ENCODE measurements at regions not wholly inside any gene's neighbourhood (a gene's known extent, or its start where the extent isn't known, plus 50 kb on each side); places are given as distances from the start of the nearest gene placed in this dataset.
"Not testable (repeated sequence)": the region's sequence is repeated elsewhere in the genome, so short reads cannot be mapped to it uniquely, and the experiment has no call there.

GRCh38 chr10:123254343-123254742 is 100.1 kb downstream of the BUB3 start:
- DNase-seq (ENCODE audit: low read depth in 1 of 2, low spot score in 1 of 2); H3K27me3 ChIP-seq (ENCODE audit: insufficient read depth, poor library complexity, severe bottlenecking); H3K4me3 ChIP-seq (replicated peaks; ENCODE audit: insufficient read depth, low read length); H3K27ac ChIP-seq (replicated peaks): not testable (repeated sequence)

- no peak for TF ChIP-seq GABPA (IDR thresholded peaks at IDR 0.05; ENCODE audit: low read depth)
- TF ChIP-seq, protein P1, sequence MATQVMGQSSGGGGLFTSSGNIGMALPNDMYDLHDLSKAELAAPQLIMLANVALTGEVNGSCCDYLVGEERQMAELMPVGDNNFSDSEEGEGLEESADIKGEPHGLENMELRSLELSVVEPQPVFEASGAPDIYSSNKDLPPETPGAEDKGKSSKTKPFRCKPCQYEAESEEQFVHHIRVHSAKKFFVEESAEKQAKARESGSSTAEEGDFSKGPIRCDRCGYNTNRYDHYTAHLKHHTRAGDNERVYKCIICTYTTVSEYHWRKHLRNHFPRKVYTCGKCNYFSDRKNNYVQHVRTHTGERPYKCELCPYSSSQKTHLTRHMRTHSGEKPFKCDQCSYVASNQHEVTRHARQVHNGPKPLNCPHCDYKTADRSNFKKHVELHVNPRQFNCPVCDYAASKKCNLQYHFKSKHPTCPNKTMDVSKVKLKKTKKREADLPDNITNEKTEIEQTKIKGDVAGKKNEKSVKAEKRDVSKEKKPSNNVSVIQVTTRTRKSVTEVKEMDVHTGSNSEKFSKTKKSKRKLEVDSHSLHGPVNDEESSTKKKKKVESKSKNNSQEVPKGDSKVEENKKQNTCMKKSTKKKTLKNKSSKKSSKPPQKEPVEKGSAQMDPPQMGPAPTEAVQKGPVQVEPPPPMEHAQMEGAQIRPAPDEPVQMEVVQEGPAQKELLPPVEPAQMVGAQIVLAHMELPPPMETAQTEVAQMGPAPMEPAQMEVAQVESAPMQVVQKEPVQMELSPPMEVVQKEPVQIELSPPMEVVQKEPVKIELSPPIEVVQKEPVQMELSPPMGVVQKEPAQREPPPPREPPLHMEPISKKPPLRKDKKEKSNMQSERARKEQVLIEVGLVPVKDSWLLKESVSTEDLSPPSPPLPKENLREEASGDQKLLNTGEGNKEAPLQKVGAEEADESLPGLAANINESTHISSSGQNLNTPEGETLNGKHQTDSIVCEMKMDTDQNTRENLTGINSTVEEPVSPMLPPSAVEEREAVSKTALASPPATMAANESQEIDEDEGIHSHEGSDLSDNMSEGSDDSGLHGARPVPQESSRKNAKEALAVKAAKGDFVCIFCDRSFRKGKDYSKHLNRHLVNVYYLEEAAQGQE (IDR thresholded peaks at IDR 0.05; ENCODE audit: insufficient replicate concordance, low read depth), result no peak
- no peak overlapping the region for H3K4me3 ChIP-seq (replicated peaks; ENCODE audit: insufficient read depth, low read length)
- no peak for DNase-seq (ENCODE audit: low read depth in 1 of 2, low spot score in 1 of 2)
- no peak overlapping the region for H3K27ac ChIP-seq (replicated peaks)
- H3K27me3 ChIP-seq (ENCODE audit: insufficient read depth, poor library complexity, severe bottlenecking), result no peaks in the 10 kb centered on the region
These were observed 103.8 kb downstream of the BUB3 start for GRCh38 chr10:123257904-123258456.

DNA sequence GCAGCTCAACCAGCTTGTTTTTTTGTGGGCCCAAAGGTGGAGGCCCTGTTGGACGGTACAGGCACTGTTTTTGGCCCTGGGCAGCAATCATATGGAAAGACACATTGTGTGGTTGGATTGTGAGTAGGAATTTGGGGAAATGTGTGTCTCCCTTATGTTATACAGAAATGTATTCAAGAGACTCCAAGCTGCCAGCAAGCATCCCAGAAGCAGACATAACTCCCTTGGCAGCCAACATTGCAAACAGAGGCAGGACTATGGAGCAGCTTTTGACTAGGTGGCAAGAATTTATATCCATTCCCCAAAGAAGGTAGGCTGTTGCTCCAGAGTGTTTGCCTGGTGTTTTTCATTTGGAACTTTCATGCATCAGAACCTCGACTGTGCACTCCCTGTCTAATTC is 104.9 kb downstream of the BUB3 start:
- TF ChIP-seq SPI1 (IDR thresholded peaks at IDR 0.05; ENCODE audit: borderline replicate concordance, low read depth) (no peak), GABPA (IDR thresholded peaks at IDR 0.05; ENCODE audit: low read depth) (no peak)
- DNase-seq (ENCODE audit: low read depth in 1 of 2, low spot score in 1 of 2), result no peak
- H3K27me3 ChIP-seq (ENCODE audit: insufficient read depth, poor library complexity, severe bottlenecking), result no peaks in the 10 kb centered on the region
- H3K4me3 ChIP-seq (replicated peaks; ENCODE audit: insufficient read depth, low read length), result no peak overlapping the region
- no peak overlapping the region for H3K27ac ChIP-seq (replicated peaks)

DNA sequence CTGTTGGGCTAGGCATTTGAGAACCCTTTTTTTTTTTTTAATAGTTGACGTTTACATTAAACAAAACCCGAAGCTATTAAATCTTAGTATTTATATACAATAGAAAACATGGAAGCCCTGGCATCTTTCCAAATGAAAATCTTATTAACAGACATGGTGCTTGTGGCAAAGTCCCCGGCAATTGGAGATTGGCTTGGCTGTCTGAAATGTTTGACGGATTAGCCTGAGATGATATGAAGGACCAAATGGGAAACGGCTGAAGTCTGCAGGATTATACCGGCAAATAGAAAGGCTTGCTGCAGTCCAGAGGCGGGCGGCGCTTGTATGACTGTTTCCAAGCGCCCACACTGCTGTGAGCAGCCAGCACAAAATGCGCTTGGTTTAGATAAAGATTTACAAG is 105.6 kb downstream of the BUB3 start:
- DNase-seq (ENCODE audit: low read depth in 1 of 2, low spot score in 1 of 2), result no peak
- Histone ChIP-seq H3K27ac (replicated peaks) (no peak overlapping the region), H3K27me3 (ENCODE audit: insufficient read depth, poor library complexity, severe bottlenecking) (no peaks in the 10 kb centered on the region), H3K4me3 (replicated peaks; ENCODE audit: insufficient read depth, low read length) (no peak overlapping the region)
- TF ChIP-seq, protein P2, sequence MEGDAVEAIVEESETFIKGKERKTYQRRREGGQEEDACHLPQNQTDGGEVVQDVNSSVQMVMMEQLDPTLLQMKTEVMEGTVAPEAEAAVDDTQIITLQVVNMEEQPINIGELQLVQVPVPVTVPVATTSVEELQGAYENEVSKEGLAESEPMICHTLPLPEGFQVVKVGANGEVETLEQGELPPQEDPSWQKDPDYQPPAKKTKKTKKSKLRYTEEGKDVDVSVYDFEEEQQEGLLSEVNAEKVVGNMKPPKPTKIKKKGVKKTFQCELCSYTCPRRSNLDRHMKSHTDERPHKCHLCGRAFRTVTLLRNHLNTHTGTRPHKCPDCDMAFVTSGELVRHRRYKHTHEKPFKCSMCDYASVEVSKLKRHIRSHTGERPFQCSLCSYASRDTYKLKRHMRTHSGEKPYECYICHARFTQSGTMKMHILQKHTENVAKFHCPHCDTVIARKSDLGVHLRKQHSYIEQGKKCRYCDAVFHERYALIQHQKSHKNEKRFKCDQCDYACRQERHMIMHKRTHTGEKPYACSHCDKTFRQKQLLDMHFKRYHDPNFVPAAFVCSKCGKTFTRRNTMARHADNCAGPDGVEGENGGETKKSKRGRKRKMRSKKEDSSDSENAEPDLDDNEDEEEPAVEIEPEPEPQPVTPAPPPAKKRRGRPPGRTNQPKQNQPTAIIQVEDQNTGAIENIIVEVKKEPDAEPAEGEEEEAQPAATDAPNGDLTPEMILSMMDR (IDR thresholded peaks at IDR 0.05; ENCODE audit: insufficient read depth, low read length), result no peak
- TF ChIP-seq GABPA (IDR thresholded peaks at IDR 0.05; ENCODE audit: low read depth) (no peak), SPI1 (IDR thresholded peaks at IDR 0.05; ENCODE audit: borderline replicate concordance, low read depth) (no peak), POLR2AphosphoS5 (IDR thresholded peaks at IDR 0.05; ENCODE audit: low read depth) (no peak)
- TF ChIP-seq, protein P1 (IDR thresholded peaks at IDR 0.05; ENCODE audit: insufficient replicate concordance, low read depth), result no peak

DNA sequence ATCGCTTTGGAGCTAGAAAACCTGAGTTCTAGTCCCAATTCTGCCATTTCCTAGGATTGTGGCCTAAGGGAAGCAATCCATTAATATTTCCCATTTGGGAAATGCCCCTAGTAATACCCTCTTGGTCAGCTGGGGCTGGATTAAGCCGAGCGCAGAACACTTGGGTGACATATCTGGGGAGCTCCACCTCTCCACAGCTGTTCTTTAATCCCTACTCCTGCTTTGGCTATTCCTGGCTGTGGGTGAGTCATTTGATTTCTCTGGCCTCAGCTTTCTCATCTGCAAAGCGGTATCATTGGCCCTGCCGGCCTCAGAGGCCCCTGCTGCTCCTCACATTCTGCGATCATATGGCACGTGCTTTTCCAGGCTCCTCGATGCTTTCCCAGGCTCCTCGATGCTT is 108.3 kb downstream of the BUB3 start:
- TF ChIP-seq SPI1 (IDR thresholded peaks at IDR 0.05; ENCODE audit: borderline replicate concordance, low read depth) (no peak), GABPA (IDR thresholded peaks at IDR 0.05; ENCODE audit: low read depth) (no peak), POLR2AphosphoS5 (IDR thresholded peaks at IDR 0.05; ENCODE audit: low read depth) (no peak)
- TF ChIP-seq, protein P1 (IDR thresholded peaks at IDR 0.05; ENCODE audit: insufficient replicate concordance, low read depth), result no peak
- TF ChIP-seq, protein P2 (IDR thresholded peaks at IDR 0.05; ENCODE audit: insufficient read depth, low read length), result no peak
- H3K27me3 ChIP-seq (ENCODE audit: insufficient read depth, poor library complexity, severe bottlenecking), result no peaks in the 10 kb centered on the region
- H3K27ac ChIP-seq (replicated peaks), result no peak overlapping the region
- no peak for DNase-seq (ENCODE audit: low read depth in 1 of 2, low spot score in 1 of 2)
- H3K4me3 ChIP-seq (replicated peaks; ENCODE audit: insufficient read depth, low read length), result no peak overlapping the region
